Stimulated activated naive CD8-positive, alpha-beta T cell treated with anti-CD3 and anti-CD28 coated beads, Interleukin-15, Interleukin-2, amounts not matched to agents 100 ng/mL and 50 ng/mL, for 24 hours (primary cell): ENCODE measurements at regions not wholly inside any gene's neighbourhood (a gene's known extent, or its start where the extent isn't known, plus 50 kb on each side); places are given as distances from the start of the nearest gene placed in this dataset.
"Not testable (repeated sequence)": the region's sequence is repeated elsewhere in the genome, so short reads cannot be mapped to it uniquely, and the experiment has no call there.

Experiments
- H3K27ac Mint-ChIP-seq: one replicate; pipeline ENCODE4 v1.8.0; 2021; ENCODE audit warnings: mild to moderate bottlenecking, mixed read lengths
- H3K27me3 Mint-ChIP-seq: one replicate; pipeline ENCODE4 v1.8.0; 2021; ENCODE audit warnings: mixed read lengths
- H3K36me3 Mint-ChIP-seq: one replicate; pipeline ENCODE4 v1.8.0; 2021; ENCODE audit warnings: low read depth, mixed read lengths
- H3K4me1 Mint-ChIP-seq: one replicate; pipeline ENCODE4 v1.8.0; 2021; ENCODE audit warnings: low read depth, mixed read lengths
- H3K4me3 Mint-ChIP-seq: one replicate; pipeline ENCODE4 v1.8.0; 2021; ENCODE audit warnings: mild to moderate bottlenecking, mixed read lengths
- H3K9me3 Mint-ChIP-seq: one replicate; pipeline ENCODE4 v1.8.0; 2021; ENCODE audit warnings: mixed read lengths

DNA sequence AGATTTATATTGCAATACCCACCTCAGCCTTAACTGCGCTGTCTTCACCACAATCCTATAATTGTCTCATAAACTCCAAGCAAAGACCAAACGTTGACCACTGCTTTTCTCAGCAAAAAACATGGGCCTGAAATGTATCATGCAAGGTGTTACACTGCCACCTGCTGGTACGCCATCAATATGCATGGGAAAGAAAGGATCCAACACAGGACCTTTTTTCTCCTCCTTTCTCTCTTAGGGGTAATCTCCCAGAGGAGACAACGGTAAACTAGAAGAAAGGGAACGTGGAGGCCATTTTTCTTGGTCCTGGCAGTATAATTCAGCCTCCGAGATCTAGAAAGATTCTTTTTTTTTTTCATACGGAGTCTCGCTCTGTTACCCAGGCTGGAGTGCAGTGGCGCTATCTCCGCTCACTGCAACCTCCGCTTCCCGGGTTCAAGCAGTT, 79.1 kb upstream of the MPP7 start:
- no peak overlapping the region for H3K4me3 Mint-ChIP-seq
- peaks cover 4% of the 10 kb centered on the region for H3K27me3 Mint-ChIP-seq

GRCh38 chr10:28382525-28383269, 79.8 kb upstream of the MPP7 start:
- Mint-ChIP-seq H3K27ac (no peak overlapping the region), H3K4me1 (peaks cover 26% of the 10 kb centered on the region), H3K9me3 (no peaks in the 10 kb centered on the region), H3K27me3 (peaks cover 4% of the 10 kb centered on the region), H3K4me3 (no peak overlapping the region), H3K36me3 (no peaks in the 10 kb centered on the region)

More for the DNA sequence above, 79.1 kb upstream of the MPP7 start:
- H3K9me3 Mint-ChIP-seq: no peaks in the 10 kb centered on the region
- peaks cover 25% of the 10 kb centered on the region for H3K4me1 Mint-ChIP-seq
- H3K27ac Mint-ChIP-seq: peak overlapping the region; percentile 36
- H3K36me3 Mint-ChIP-seq: no peaks in the 10 kb centered on the region

DNA sequence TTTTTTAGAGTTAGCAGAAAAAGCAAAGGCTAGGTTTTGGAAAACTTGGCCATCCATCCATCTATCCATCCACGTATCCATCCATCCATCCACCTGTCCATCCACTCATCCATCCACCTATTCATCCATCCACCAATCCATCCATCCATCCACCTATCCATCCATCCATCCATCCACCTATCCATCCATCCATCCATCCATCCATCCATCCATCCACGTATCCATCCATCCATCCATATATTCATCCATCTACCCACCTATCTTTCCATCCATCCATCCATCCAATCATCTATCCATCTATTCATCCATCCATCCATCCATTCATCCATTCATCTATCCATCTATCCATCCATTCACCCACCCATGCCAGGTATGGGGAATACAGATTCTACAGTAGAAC, 81.7 kb upstream of the MPP7 start:
- Mint-ChIP-seq H3K36me3 (no peaks in the 10 kb centered on the region), H3K4me3 (no peak overlapping the region), H3K9me3 (no peaks in the 10 kb centered on the region), H3K4me1 (peaks cover 26% of the 10 kb centered on the region), H3K27ac (peak overlapping the region; percentile 10), H3K27me3 (peaks cover 4% of the 10 kb centered on the region)

GRCh38 chr10:28385748-28386502, 83.1 kb upstream of the MPP7 start:
- Mint-ChIP-seq H3K27me3 (peaks cover 4% of the 10 kb centered on the region), H3K36me3 (no peaks in the 10 kb centered on the region), H3K4me3 (no peak overlapping the region), H3K27ac (no peak overlapping the region), H3K4me1 (peaks cover 17% of the 10 kb centered on the region), H3K9me3 (no peaks in the 10 kb centered on the region)

DNA sequence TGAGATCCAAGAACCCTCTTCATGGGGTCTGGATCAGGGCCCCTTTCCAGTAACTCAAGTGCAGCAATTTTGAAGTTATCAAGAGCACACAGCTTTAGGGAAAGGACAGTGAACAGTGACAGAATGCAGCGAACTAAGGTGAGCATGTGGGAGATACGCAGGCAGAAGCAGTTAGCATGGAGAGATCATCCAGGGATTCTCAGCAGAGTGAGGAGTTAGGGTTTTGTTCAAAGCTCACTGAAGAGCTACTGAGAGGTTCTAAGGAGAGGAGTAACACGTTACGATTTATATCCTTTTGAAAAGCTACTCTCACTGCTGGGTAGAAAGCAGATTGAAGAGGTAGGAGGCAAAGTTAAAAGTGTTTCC, 83.6 kb upstream of the MPP7 start:
- Mint-ChIP-seq H3K4me3 (no peak overlapping the region), H3K27ac (no peak overlapping the region), H3K9me3 (no peaks in the 10 kb centered on the region), H3K4me1 (peaks cover 14% of the 10 kb centered on the region), H3K36me3 (no peaks in the 10 kb centered on the region), H3K27me3 (peaks cover 4% of the 10 kb centered on the region)

DNA sequence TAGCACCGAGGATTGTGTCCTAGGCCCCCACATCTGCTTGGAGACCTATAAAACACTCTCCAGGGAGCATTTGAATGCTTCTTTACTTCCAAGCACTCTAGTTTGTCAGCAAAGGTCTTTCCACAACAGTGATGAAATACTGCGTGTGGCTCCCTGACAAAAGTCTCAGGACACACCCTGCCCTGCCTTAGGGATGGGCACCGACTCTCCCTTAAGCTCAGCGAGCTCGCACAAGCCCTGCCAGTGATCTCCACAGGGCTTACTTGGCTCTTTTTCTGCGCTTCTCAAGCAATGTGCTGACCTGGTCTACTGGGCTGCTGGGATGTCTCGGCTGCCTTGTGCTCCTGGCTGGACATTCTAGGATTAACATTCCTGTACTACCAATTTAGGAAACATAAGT, 84.3 kb upstream of the MPP7 start:
- peaks cover 4% of the 10 kb centered on the region for H3K27me3 Mint-ChIP-seq
- peaks cover 8% of the 10 kb centered on the region for H3K4me1 Mint-ChIP-seq
- H3K27ac Mint-ChIP-seq: no peak overlapping the region
- no peak overlapping the region for H3K4me3 Mint-ChIP-seq
- H3K9me3 Mint-ChIP-seq: no peaks in the 10 kb centered on the region
- no peaks in the 10 kb centered on the region for H3K36me3 Mint-ChIP-seq

GRCh38 chr10:28391283-28391682, 88.4 kb upstream of the MPP7 start:
- H3K9me3 Mint-ChIP-seq: no peaks in the 10 kb centered on the region
- no peak overlapping the region for H3K27ac Mint-ChIP-seq

GRCh38 chr10:28393956-28394568, 91.2 kb upstream of the MPP7 start:
- H3K27me3 Mint-ChIP-seq: no peaks in the 10 kb centered on the region
- no peak overlapping the region for H3K4me3 Mint-ChIP-seq
- no peaks in the 10 kb centered on the region for H3K9me3 Mint-ChIP-seq
- H3K4me1 Mint-ChIP-seq: peaks cover 4% of the 10 kb centered on the region
- H3K36me3 Mint-ChIP-seq: no peaks in the 10 kb centered on the region
- H3K27ac Mint-ChIP-seq: no peak overlapping the region

More at GRCh38 chr10:28391283-28391682, 88.4 kb upstream of the MPP7 start:
- H3K27me3 Mint-ChIP-seq: no peaks in the 10 kb centered on the region
- peaks cover 12% of the 10 kb centered on the region for H3K4me1 Mint-ChIP-seq
- no peak overlapping the region for H3K4me3 Mint-ChIP-seq
- H3K36me3 Mint-ChIP-seq: no peaks in the 10 kb centered on the region

GRCh38 chr10:28396331-28396730, 93.5 kb upstream of the MPP7 start:
- peaks cover 1% of the 10 kb centered on the region for H3K27me3 Mint-ChIP-seq
- peaks cover 5% of the 10 kb centered on the region for H3K4me1 Mint-ChIP-seq
- no peak overlapping the region for H3K4me3 Mint-ChIP-seq
- no peaks in the 10 kb centered on the region for H3K9me3 Mint-ChIP-seq
- no peaks in the 10 kb centered on the region for H3K36me3 Mint-ChIP-seq
- H3K27ac Mint-ChIP-seq: no peak overlapping the region

GRCh38 chr10:28397229-28397628, 94.4 kb upstream of the MPP7 start:
- Mint-ChIP-seq H3K27me3 (peaks cover 5% of the 10 kb centered on the region), H3K9me3 (no peaks in the 10 kb centered on the region), H3K36me3 (no peaks in the 10 kb centered on the region), H3K27ac (no peak overlapping the region), H3K4me1 (peaks cover 9% of the 10 kb centered on the region), H3K4me3 (no peak overlapping the region)

- H3K9me3 Mint-ChIP-seq: no peaks in the 10 kb centered on the region
- H3K4me3 Mint-ChIP-seq: no peak overlapping the region
- peaks cover 10% of the 10 kb centered on the region for H3K4me1 Mint-ChIP-seq
- H3K36me3 Mint-ChIP-seq: no peaks in the 10 kb centered on the region
- no peak overlapping the region for H3K27ac Mint-ChIP-seq
- peaks cover 5% of the 10 kb centered on the region for H3K27me3 Mint-ChIP-seq
Observed at GRCh38 chr10:28400176-28400575, 97.3 kb upstream of the MPP7 start.

DNA sequence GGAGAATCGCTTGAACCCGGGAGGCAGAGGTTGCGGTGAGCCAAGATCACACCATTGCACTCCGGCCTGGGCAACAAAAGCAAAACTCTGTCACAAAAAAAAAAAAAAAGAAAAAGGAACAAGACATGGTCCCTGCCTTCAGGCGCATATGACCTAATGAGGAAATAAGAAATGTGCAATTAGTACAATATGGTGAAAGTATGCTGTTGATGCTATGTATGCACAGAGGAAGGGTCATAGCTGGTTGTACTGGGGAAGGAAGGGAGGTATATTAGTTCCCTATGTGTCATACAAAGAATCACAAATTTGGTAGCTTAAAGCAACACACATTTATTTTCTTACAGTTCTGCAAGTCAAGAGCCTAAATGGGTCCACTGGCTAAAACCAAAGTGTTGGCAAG, 97.8 kb upstream of the MPP7 start:
- H3K36me3 Mint-ChIP-seq: no peaks in the 10 kb centered on the region
- H3K4me1 Mint-ChIP-seq: peaks cover 10% of the 10 kb centered on the region
- H3K4me3 Mint-ChIP-seq: no peak overlapping the region
- no peaks in the 10 kb centered on the region for H3K9me3 Mint-ChIP-seq
- H3K27me3 Mint-ChIP-seq: peaks cover 5% of the 10 kb centered on the region
- H3K27ac Mint-ChIP-seq: no peak overlapping the region

DNA sequence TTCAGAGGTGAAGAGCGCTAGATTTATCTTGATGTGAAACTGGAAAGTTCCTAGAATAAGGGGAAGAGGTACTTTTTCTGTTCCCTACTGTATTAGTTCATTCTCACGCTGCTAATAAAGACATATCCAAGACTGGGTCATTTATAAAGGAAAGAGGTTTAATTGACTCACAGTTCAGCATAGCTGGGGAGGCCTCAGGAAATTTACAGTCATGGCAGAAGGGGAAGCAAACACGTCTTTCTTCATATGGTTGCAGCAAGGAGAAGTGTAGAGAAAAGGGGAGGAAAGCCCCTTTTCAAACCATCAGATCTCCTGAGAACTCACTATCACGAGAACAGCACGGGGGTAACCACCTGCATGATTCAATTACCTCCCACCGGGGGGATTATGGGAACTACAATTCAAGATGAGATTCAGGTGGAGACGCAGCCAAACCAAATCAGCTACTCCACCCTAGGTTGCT, 99.8 kb upstream of the MPP7 start:
- not testable (repeated sequence) for H3K27me3 Mint-ChIP-seq, H3K36me3 Mint-ChIP-seq, H3K4me3 Mint-ChIP-seq, H3K27ac Mint-ChIP-seq, H3K9me3 Mint-ChIP-seq
- peaks cover 10% of the 10 kb centered on the region for H3K4me1 Mint-ChIP-seq

GRCh38 chr10:28403090-28403489, 100.2 kb upstream of the MPP7 start:
- H3K4me1 Mint-ChIP-seq: peaks cover 10% of the 10 kb centered on the region
- H3K9me3 Mint-ChIP-seq: no peaks in the 10 kb centered on the region
- H3K27ac Mint-ChIP-seq: no peak overlapping the region
- H3K27me3 Mint-ChIP-seq: peaks cover 5% of the 10 kb centered on the region
- no peaks in the 10 kb centered on the region for H3K36me3 Mint-ChIP-seq
- no peak overlapping the region for H3K4me3 Mint-ChIP-seq

DNA sequence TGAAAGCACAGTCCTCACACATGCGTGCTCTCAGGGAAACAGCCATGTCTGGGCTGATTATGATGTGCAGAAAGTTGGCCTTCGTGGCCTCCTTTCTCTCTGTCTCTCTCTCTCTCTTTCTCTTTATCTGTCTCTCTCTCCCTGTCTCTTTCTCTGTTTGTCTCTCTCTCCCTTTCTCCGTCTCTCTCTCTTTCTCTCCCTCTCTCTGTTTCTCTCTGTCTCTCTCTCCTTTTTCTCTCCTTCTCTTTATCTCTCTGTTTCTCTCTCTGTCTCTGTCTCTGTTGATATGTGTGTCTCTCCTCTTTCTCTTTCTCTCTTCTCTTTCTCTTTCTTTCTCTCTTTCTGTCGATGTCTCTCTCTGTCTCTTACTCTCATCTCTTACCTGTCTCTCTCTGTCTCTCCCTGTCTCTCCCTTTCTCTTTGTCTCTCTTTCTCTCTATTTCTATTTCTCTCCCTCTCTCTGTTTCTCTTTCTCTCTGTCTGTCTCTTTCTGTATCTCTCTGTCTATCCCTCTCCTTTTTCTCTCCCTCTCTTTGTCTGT, 105.4 kb upstream of the MPP7 start:
- Mint-ChIP-seq H3K36me3 (no peaks in the 10 kb centered on the region), H3K4me3 (no peak overlapping the region), H3K27ac (no peak overlapping the region), H3K27me3 (peaks cover 23% of the 10 kb centered on the region), H3K9me3 (no peaks in the 10 kb centered on the region), H3K4me1 (peaks cover 9% of the 10 kb centered on the region)
